ENCODE measurements at regions not wholly inside any gene's neighbourhood (a gene's known extent, or its start where the extent isn't known, plus 50 kb on each side); places are given as distances from the start of the nearest gene placed in this dataset.

DNA sequence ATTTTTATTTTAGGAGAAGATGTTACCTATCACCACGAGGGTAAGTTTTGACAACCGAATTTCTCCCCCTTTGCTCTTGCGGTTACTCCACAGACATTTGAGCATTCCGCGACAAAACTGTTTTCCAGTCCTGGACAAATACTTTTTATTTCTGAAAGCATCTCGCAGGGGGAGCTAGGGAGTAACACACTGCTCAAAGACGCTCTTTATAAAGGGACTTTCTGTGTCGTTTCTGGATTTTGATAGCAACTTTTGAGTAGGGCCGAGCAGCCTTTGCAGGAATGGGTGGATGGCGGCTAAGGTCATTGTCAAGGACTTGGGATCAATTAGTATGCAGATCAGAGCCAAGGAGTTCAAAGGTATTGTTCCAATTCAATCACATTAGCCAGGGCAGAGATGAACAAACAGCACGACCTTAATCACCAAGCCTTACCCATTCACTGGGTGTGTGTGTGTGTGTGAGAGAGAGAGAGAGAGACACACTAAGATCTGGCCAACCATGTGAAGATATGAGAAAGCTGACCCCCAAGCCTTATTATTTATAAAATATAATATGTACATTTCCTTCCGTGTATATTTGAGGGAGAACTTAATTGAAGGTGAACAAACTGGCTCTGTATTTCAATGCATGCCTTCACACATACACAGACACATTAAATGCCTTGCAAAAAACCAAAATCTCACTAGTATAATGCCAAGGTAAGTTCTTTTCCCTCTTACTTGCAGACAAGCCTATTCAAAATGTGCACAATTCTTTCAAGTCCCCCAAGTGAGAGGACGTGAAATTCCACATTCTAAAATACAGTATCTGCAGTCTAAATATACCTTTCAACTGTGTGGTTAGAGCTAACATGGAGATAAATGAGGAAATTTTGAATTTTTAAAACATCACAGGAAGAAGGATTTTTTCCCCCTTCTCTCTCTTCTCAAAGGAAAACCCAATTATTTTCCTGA lies 613.8 kb downstream of the VRK1 start:
- DNase-seq: no peak

DNA sequence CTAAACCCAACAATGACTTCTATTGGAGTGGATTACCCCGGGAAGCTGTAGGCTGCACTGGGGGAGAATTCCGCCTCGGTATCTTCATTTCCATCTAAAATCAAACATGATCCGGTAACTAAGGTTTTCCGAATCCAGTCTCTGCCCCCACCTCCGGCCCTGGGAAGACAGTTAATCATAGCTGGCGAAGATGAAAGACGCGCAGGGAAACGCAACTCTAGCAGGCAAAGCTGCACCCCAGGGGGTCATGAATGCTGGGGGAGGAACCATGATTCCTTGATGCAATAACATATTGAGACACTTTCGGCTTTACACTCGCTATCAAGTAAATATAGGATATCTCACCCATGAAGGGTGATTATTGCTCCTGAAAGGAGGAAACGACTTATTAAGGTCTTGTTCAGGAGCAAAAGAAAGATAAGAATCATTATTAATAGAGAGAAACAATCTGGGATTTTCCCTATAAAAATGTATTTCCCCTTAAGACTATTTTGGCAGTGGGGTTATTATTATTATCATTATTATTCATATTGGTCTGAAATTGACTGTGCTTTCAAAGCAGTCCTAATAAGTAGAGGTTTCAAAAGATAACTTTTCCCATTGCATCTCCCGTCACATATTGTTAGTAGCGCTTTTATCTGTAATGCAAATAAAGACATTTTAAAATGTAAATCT lies 614.9 kb downstream of the VRK1 start:
- DNase-seq: no peak

DNA sequence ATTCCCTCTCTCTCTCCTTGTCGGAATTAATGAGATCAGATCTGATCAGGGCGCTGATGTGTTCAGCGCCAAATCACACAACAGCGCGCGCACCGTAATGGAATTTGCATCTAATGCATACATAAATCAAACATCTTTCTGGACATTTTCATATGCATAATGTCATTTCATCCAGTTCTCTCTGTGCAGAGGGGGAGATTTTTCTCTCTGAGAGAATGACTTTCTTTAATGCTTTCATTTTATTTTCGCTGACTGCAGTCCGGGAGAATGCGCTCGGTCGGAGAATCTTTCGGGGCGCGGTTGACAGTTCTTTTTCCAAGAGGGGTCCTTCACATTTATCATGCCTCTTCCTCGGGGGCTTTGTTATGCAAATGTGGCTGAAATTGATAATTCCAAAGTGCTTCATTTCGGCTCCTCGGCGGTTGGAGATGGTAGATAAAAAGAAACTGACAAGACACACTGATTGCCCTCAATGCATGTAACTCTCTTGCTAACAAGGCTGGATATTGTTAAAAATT lies 615.9 kb downstream of the VRK1 start:
- DNase-seq: no peak

DNA sequence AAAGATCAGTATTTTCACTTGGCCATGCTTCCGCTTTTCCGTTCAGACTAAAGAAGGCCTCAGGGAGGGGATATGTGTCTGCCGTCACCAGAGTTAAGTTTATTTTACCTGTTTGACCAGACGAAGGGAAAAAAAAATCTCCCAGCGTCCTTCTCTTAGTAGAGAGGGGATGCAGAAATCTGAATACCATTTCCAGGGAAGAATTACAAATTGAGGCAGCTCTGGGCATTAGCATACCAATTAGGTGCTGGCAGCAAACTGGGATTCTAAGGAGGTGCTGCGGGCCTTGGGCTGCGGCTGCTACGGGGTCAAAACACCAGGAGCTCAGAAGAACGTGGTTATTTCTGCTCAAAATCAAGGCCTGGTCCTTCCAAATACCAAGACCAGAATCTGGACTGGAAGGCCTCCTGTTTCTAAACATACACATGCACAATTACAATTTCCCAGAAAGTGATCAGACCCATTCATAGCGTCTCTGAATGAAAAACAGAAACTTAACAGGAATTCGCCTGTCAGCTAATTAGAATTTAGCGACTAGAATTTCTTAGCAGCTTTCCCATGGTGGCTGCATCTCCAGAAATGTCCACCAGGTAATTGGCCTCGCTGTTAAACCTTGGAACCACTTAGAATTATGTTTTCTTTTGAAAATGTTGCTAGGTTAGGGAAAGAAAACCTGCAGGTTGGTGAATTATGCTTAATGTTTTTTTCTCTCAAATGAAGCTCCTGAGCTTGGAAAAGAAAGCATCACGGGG lies 617.0 kb downstream of the VRK1 start:
- no peak for DNase-seq

DNA sequence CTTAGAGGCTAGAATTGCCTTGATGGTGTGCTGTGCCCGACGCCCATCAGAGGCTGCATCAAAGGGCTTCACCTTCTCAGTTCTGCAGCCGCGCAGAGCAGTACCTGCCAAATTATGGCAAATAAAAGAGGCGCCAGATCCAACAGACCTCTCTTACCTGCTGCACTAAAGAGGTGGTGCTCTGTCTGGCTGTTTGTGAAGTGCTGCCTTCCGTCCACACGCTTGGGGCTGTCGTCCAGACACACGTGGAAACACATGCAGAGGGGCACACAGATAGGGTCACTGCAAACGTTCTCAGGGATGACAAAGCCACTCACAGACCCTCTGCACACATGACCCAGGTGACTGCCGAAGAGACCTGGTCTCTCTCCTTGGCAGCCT lies 617.5 kb downstream of the VRK1 start:
- DNase-seq: no peak

- DNase-seq: no peak
Observed at GRCh38 chr14:97415907-97416306, 618.7 kb downstream of the VRK1 start.

DNA sequence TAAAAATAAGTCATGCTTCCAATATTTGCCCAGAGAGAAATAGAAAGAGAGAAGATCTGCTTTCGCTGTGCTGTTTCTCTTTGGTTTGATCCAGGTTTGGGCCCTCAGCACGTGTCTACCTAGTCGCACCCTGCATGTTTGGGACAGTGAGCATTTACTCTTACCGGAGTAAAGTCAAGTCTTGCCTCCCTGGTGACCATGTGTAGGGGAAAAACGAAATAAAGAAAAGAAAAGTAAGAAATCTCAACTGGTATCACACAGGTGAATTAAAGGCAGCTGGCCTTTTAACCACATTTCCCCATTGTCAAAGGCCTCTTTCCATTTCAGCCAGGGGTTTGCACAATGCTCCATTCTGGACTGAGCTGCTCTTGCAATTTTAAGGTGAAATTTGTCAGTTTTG lies 619.4 kb downstream of the VRK1 start:
- no peak for DNase-seq

- DNase-seq: no peak
Observed at GRCh38 chr14:97417331-97417730, 620.1 kb downstream of the VRK1 start.

- no peak for DNase-seq
Observed at GRCh38 chr14:97420211-97420610, 623.0 kb downstream of the VRK1 start.

DNA sequence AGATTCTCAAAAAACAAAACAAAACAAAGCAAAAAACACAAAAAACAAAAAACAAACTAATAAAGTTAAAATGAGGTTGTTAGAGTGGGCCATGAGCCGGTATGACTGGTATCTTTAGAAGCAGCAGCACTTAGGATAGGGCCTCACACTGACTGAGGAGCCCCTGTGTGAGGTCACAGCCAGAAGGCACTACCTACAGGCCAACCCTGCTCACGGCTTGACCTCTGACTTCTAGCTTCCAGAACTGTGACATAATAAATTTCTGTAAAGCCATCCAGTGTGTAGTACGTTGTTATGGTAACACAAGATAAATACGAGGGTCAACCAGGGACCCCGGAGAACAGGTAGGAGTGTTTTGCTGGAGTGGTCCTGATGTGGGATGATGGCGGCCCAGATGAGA lies 629.6 kb downstream of the VRK1 start:
- no peak for DNase-seq

- DNase-seq: no peak
Observed at GRCh38 chr14:97428808-97429440, 631.7 kb downstream of the VRK1 start.

- no peak for DNase-seq
Observed at GRCh38 chr14:97432586-97432985, 635.4 kb downstream of the VRK1 start.

DNA sequence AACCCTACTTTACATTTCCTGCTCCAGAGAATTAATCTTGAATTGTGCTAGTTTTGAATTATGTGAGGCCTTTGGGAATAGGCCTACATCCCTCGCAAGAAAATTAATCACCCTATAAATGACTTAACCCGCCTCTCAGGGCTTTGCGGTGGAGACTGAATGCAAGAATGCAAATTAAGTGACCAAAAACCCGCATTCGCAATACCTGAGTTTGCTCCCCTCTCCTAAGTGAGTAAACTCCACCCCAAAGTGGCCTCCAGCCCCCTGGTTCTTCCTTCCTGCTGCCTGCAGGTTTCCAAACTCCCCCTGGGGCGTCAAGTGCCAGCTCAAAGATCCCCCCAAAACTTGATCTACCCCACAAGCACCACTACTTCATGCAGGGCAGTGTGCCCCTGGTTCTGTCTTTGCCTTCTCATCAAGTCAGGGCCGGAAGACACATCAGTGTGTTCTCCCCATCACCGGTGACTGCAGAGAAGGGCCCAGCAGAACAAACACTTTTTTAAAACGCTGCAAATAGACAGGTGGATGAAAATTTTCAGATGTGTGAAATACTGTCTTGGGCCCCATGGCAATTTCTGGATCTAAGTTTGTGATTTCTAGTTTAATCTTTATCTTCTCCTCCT lies 644.7 kb downstream of the VRK1 start:
- no peak for DNase-seq

DNA sequence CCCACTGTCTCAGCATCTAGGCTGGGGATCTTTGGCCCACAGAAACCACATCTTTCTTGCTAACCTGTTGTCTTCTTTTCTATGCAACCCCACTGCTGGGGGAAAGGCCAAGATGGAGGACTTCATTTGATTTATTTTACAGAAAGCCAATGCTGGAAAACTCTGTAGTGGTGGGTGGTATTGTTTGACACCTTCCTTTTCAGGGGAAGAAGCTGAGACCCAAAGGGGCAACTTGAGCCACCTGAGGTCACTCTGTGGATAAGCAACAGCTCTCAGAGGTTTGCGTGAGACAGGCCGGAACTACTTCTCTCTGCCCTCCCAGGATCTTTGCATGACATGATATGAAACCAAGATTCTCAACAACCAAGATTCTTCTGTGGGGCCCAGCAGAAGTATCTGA lies 645.2 kb downstream of the VRK1 start:
- DNase-seq: no peak

DNA sequence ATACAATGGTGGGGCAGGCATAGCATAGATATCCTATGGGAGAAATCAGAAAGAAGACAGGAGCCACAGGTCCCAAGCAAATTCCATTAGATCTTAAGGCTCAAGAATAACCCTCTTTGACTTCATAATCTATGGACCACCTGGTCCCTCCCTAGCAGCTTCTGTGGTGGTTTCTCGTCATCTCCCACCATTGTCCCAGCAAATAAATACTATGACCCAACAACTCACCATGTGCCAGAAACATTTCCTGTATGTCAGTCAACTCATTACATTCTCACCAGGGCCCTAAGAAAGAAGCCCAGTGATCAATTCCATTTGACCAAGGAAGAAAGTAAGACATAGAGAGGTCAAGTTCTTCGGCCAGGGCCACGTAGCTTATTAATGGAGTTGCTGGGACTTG lies 646.2 kb downstream of the VRK1 start:
- DNase-seq: no peak

DNA sequence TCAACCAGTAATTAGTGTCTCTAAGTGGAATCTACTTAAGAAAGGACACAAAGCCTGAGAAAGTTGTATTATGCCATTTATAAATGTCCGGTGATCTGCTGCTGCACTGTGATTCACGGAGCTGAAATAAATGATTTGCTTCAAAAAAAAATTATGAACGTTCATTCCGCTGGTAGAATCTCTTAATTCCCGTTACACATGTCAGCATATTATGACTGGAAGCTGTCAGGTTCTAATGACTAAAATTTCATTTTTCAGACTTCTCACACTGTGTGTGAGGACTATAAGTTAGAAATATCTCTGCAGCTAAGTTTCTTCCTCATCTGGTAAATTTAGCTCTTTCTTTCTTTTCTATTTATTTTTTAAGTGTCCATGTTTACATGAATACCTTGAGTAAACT lies 647.1 kb downstream of the VRK1 start:
- no peak for DNase-seq

DNA sequence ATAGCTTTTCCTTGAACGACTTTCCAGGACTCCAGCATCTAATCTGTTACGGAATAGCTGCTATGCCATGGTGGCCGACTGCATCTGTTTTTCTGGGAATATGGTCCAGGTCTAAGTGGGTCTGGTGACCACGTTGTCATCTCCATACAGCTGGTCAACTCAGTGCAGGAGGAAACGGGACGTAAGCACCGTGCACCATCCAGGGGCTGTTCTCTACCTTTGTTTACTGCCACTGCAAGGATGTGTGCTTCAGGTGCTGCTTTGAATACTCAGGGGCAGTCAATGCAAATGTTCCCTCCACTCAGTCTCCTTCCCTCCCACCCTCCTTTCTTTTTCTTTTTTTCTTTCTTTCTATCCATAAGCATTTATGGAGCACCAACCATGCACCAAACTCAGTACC lies 648.2 kb downstream of the VRK1 start:
- no peak for DNase-seq

DNA sequence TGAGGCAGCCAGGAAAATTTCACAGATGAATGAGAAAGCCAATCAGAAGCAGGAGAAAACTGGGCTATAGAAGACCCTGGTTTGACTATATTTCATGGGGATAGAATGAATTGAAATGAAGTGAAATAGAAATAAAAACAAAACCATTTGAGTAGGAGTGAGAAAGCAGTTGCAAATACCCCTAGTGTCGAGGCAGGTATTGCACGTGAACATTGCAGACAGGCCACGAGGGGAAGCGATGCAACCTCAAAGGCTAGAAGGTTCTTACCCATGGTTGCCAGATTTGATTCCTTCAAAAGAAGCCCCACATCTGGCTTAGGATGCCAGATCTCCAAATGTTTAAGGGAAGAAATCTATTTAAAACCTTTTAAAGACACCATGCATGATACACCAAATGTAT lies 648.9 kb downstream of the VRK1 start:
- no peak for DNase-seq

- DNase-seq: no peak
Observed at GRCh38 chr14:97452314-97452713, 655.1 kb downstream of the VRK1 start.

DNA sequence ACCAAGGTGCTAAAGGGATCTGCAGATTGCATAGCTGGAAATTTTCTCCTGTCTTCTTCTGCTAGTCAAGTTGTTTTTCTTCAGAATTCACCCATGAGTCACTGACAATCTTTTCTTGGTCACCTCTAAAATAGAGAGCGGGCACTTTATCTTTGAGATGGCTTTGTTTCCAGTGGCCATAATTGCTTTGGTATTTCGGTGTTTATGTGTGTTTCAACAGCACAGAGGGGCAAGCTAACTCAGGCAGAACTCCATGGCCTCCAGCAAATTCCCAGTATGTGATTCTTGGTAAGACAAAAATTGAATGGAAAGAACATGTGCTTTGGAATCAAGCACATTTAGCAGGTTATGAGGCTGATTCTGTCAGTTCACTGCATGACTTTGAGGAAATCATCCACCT lies 656.8 kb downstream of the VRK1 start:
- DNase-seq: no peak

- no peak for DNase-seq
Observed at GRCh38 chr14:97456462-97456861, 659.3 kb downstream of the VRK1 start.

DNA sequence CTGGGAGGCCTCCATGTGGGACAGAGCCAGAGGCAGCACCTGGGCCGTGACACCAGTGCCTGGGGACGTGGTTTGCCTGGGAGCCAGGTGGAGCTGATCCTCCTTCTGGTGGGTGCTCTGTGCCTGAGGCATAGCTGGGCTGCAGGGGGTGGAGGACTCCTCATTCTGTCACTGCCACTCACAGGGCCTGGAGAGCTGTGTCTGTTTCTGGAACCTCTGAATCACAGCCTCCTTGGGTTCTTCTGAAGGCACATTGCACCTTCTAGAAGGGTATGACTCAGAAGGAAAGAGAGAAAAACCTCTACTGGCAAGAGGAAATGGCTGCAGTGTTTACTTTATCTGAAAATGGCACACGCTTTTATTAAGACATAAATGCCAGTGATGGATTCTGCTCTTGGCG lies 659.8 kb downstream of the VRK1 start:
- DNase-seq: no peak
